ENCODE measurements at regions not wholly inside any gene's neighbourhood (a gene's known extent, or its start where the extent isn't known, plus 50 kb on each side); places are given as distances from the start of the nearest gene placed in this dataset.
A peak's percentile ranks its signal among the peaks of the same experiment; 100 is the strongest.

DNA sequence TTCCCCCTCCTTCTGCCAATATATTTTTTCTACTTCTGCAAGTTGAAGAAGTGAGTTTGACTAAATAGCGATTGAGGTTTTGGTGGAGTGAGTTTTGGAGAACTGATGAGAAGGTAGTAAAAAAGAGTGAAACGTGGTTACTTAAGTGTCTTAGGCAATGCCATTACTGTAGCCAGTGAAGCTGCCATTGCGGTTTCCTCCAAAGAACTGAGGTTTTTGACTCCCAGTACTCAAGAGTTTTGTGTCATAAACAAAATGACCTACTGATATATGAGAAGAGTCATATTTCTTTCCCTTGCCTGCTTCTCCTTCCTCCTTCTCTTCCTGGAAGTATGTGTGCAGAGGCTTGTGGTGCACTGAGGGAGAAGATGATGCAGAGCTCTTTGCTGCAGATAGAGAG lies 554.5 kb upstream of the MAP3K7 start:
- CTCF ChIA-PET: no interaction called here
- Histone ChIP-seq H3K27me3 (replicated peaks; ENCODE audit: insufficient read depth, low read depth, low read length, poor library complexity) (no peaks in the 10 kb centered on the region), H3K36me3 (ENCODE audit: insufficient read depth, low read length, poor library complexity, severe bottlenecking) (no peaks in the 10 kb centered on the region), H3K4me1 (ENCODE audit: insufficient read depth, low read length, poor library complexity, severe bottlenecking) (peaks cover 61% of the 10 kb centered on the region), H3K4me3 (ENCODE audit: low read depth, low read length, poor library complexity, severe bottlenecking) (no peak overlapping the region), H3K27ac (ENCODE audit: low read depth, low read length, poor library complexity, severe bottlenecking) (peak overlapping the region; percentile 48), H3K9me3 (ENCODE audit: low read depth, low read length, poor library complexity, severe bottlenecking) (no peaks in the 10 kb centered on the region)
- BruUV-seq (replicated peaks): no TSS peak
- intact Hi-C loops (cut with micrococcal nuclease; ENCODE audit: unreplicated experiment): loop anchor here (5.0 kb wide), 1 partner anchor 199 kb away; no protein-coding TSS in a partner anchor
- no peak for DNase-seq (ENCODE audit: low spot score)
- TF ChIP-seq EZH2 (IDR thresholded peaks at IDR 0.05; ENCODE audit: borderline replicate concordance, low read depth, low read length, poor library complexity, severe bottlenecking) (no peak), CTCF (conservative IDR thresholded peaks at IDR 0.05; ENCODE audit: low read depth, low read length) (no peak)
- POLR2A ChIA-PET (ENCODE audit: low non-redundant PET): no interaction called here

GRCh38 chr6:91140449-91140848 lies 553.6 kb upstream of the MAP3K7 start:
- DNase-seq (ENCODE audit: low spot score): no peak
- ChIA-PET CTCF (no interaction called here), POLR2A (ENCODE audit: low non-redundant PET) (no interaction called here)
- H3K36me3 ChIP-seq (ENCODE audit: insufficient read depth, low read length, poor library complexity, severe bottlenecking): no peaks in the 10 kb centered on the region
- H3K4me3 ChIP-seq (ENCODE audit: low read depth, low read length, poor library complexity, severe bottlenecking): no peak overlapping the region
- peak overlapping the region; percentile 48 for H3K27ac ChIP-seq (ENCODE audit: low read depth, low read length, poor library complexity, severe bottlenecking)
- TF ChIP-seq CTCF (conservative IDR thresholded peaks at IDR 0.05; ENCODE audit: low read depth, low read length): no peak
- no peak for TF ChIP-seq EZH2 (IDR thresholded peaks at IDR 0.05; ENCODE audit: borderline replicate concordance, low read depth, low read length, poor library complexity, severe bottlenecking)
- H3K4me1 ChIP-seq (ENCODE audit: insufficient read depth, low read length, poor library complexity, severe bottlenecking): peaks cover 59% of the 10 kb centered on the region
- H3K27me3 ChIP-seq (replicated peaks; ENCODE audit: insufficient read depth, low read depth, low read length, poor library complexity): no peaks in the 10 kb centered on the region
- H3K9me3 ChIP-seq (ENCODE audit: low read depth, low read length, poor library complexity, severe bottlenecking): no peaks in the 10 kb centered on the region
- intact Hi-C loops (cut with micrococcal nuclease; ENCODE audit: unreplicated experiment): loop anchor here (5.0 kb wide), 1 partner anchor 198 kb away; no protein-coding TSS in a partner anchor
- BruUV-seq (replicated peaks): no TSS peak

GRCh38 chr6:91137286-91137685 lies 550.4 kb upstream of the MAP3K7 start:
- no peaks in the 10 kb centered on the region for H3K27me3 ChIP-seq (replicated peaks; ENCODE audit: insufficient read depth, low read depth, low read length, poor library complexity)
- TF ChIP-seq EZH2 (IDR thresholded peaks at IDR 0.05; ENCODE audit: borderline replicate concordance, low read depth, low read length, poor library complexity, severe bottlenecking): no peak
- no peak for TF ChIP-seq CTCF (conservative IDR thresholded peaks at IDR 0.05; ENCODE audit: low read depth, low read length)
- H3K4me3 ChIP-seq (ENCODE audit: low read depth, low read length, poor library complexity, severe bottlenecking): no peak overlapping the region
- H3K4me1 ChIP-seq (ENCODE audit: insufficient read depth, low read length, poor library complexity, severe bottlenecking): peaks cover 30% of the 10 kb centered on the region
- no peaks in the 10 kb centered on the region for H3K36me3 ChIP-seq (ENCODE audit: insufficient read depth, low read length, poor library complexity, severe bottlenecking)
- intact Hi-C loops (cut with micrococcal nuclease; ENCODE audit: unreplicated experiment): no loop called here
- ChIA-PET POLR2A (ENCODE audit: low non-redundant PET) (interaction anchor here (0.6 kb wide), 1 partner anchor 1225 kb away, joined by 4 read pairs; no protein-coding TSS in a partner anchor), CTCF (no interaction called here)
- H3K27ac ChIP-seq (ENCODE audit: low read depth, low read length, poor library complexity, severe bottlenecking): no peak overlapping the region
- BruUV-seq (replicated peaks): no TSS peak
- H3K9me3 ChIP-seq (ENCODE audit: low read depth, low read length, poor library complexity, severe bottlenecking): no peaks in the 10 kb centered on the region
- DNase-seq (ENCODE audit: low spot score): no peak

All from A673 (cell line).